OCI-LY3 (cell line): ENCODE measurements at regions not wholly inside any gene's neighbourhood (a gene's known extent, or its start where the extent isn't known, plus 50 kb on each side); places are given as distances from the start of the nearest gene placed in this dataset.

Experiments
- H2AFZ ChIP-seq: fragments of 200-600, 300-600 bp; shearing (Covaris generic); 2 replicates; pipeline ENCODE4 v1.6.0; 2014; ENCODE audit warnings: antibody characterized with exemption, low read depth, low read length
- H3K27ac ChIP-seq: fragments of 200-600, 300-600 bp; sonication (generic); 2 replicates; pipeline ENCODE4 v1.5.1; 2014; ENCODE audit warnings: mild to moderate bottlenecking, low read length, moderate library complexity, mixed read lengths
- H3K27me3 ChIP-seq: fragments of 200-600, 300-600 bp; sonication (generic); 2 replicates; pipeline ENCODE4 v1.6.1; 2014; ENCODE audit warnings: low read depth, low read length, mixed read lengths
- H3K36me3 ChIP-seq: fragments of 200-600, 300-600 bp; sonication (generic); replicated peaks from 2 replicates; pipeline ENCODE3; 2014; ENCODE audit warnings: low read depth, low read length, mixed read lengths
- H3K4me1 ChIP-seq: fragments of 300-600, 200-600 bp; sonication (generic); 2 replicates; pipeline ENCODE4 v1.6.1; 2014; ENCODE audit warnings: low read length, mixed read lengths
- H3K4me2 ChIP-seq: fragments of 200-600, 300-600 bp; sonication (generic); 2 replicates; pipeline ENCODE4 v1.6.1; 2014; ENCODE audit warnings: low read length, mixed read lengths
- H3K4me3 ChIP-seq: fragments of 300-600, 200-600 bp; sonication (generic); 2 replicates; pipeline ENCODE4 v1.5.1; 2014; ENCODE audit warnings: antibody characterized with exemption, mild to moderate bottlenecking, low read length, moderate library complexity
- H3K79me2 ChIP-seq: fragments of 300-600, 200-600 bp; shearing (Covaris generic); 2 replicates; pipeline ENCODE4 v1.6.1; 2014; ENCODE audit warnings: mild to moderate bottlenecking, low read length, mixed read lengths
- H3K9ac ChIP-seq: fragments of 300-600, 200-600 bp; shearing (Covaris generic); 2 replicates; pipeline ENCODE4 v1.6.0; 2014; ENCODE audit warnings: mild to moderate bottlenecking, low read length, moderate library complexity
- H3K9me3 ChIP-seq: fragments of 200-600, 300-600 bp; shearing (Covaris generic); 2 replicates; pipeline ENCODE4 v1.6.1; 2014; ENCODE audit warnings: low read length, mixed read lengths; ENCODE audit not compliant: insufficient read depth
- H4K20me1 ChIP-seq: fragments of 200-600, 300-600 bp; sonication (generic); 2 replicates; pipeline ENCODE4 v1.6.1; 2016; ENCODE audit warnings: low read length, mixed read lengths; ENCODE audit not compliant: insufficient read depth
- EZH2phosphoT487 ChIP-seq: fragments of 200-600 bp; shearing (Covaris generic); IDR thresholded peaks from 2 replicates; pipeline ENCODE4 v1.6.1; 2018; ENCODE audit warnings: antibody characterized with exemption, mixed run types, low read depth
- TF ChIP-seq, protein P1 (sequence below): fragments of 200-600, 300-600 bp; sonication (generic); IDR thresholded peaks from 2 replicates; pipeline ENCODE4 v1.5.1; 2014; ENCODE audit warnings: antibody characterized with exemption, low read length, low read depth

DNA sequence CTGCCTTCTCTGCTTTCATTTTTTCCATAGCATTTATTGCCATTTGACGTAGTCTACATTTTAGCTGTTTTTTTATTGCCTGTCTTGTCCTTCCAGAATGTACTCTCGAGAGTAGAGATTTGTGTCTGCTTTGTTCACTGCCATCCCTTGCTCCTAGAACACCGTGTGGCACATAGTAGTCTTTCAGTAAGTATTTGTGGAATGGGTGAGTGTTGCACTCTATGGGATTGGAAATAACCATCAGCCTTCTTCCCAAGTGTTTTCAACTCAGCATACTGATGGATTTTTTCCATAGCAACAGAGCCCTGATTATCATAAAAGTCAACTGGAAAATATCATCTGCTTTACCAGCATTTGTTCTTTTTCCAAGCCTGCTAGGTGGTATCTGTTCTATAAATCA lies 462.6 kb downstream of the ENC1 start:
- Histone ChIP-seq H3K4me2 (no peak overlapping the region), H2AFZ (no peak overlapping the region), H3K36me3 (no peaks in the 10 kb centered on the region), H3K4me1 (no peaks in the 10 kb centered on the region), H4K20me1 (no peaks in the 10 kb centered on the region), H3K9me3 (no peaks in the 10 kb centered on the region), H3K27me3 (no peaks in the 10 kb centered on the region), H3K79me2 (no peaks in the 10 kb centered on the region), H3K27ac (no peak overlapping the region), H3K4me3 (no peak overlapping the region), H3K9ac (no peak overlapping the region)
- TF ChIP-seq EZH2phosphoT487 = no peak
- TF ChIP-seq, protein P1, sequence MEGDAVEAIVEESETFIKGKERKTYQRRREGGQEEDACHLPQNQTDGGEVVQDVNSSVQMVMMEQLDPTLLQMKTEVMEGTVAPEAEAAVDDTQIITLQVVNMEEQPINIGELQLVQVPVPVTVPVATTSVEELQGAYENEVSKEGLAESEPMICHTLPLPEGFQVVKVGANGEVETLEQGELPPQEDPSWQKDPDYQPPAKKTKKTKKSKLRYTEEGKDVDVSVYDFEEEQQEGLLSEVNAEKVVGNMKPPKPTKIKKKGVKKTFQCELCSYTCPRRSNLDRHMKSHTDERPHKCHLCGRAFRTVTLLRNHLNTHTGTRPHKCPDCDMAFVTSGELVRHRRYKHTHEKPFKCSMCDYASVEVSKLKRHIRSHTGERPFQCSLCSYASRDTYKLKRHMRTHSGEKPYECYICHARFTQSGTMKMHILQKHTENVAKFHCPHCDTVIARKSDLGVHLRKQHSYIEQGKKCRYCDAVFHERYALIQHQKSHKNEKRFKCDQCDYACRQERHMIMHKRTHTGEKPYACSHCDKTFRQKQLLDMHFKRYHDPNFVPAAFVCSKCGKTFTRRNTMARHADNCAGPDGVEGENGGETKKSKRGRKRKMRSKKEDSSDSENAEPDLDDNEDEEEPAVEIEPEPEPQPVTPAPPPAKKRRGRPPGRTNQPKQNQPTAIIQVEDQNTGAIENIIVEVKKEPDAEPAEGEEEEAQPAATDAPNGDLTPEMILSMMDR = no peak

DNA sequence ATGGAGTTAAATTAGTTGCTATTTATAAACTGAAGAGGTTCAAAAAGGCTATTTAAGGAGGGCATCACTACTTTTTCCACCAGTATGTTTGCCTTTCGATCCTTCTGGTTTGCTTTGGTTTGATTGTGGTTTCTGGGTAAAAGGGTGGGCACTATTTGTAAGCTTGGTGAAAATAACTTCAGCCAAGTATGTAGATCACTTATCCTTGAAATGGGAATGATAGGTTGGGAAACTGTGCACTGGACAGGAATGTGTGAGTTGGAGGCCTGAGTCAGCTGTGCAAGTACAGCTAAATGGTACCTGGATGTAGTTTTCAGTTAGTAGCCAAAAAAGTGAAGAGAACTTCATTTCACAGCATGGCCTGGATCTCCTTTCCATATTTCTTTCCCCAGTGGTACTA lies 466.2 kb downstream of the ENC1 start:
- H3K79me2 ChIP-seq = no peaks in the 10 kb centered on the region
- H3K4me1 ChIP-seq = no peaks in the 10 kb centered on the region
- TF ChIP-seq EZH2phosphoT487 = no peak
- TF ChIP-seq, protein P1 = no peak
- H4K20me1 ChIP-seq = no peaks in the 10 kb centered on the region
- no peak overlapping the region for H3K27ac ChIP-seq
- H3K4me2 ChIP-seq = no peak overlapping the region
- no peak overlapping the region for H3K4me3 ChIP-seq
- no peak overlapping the region for H2AFZ ChIP-seq
- H3K9me3 ChIP-seq = no peaks in the 10 kb centered on the region
- H3K9ac ChIP-seq = no peak overlapping the region
- no peaks in the 10 kb centered on the region for H3K27me3 ChIP-seq
- no peaks in the 10 kb centered on the region for H3K36me3 ChIP-seq

DNA sequence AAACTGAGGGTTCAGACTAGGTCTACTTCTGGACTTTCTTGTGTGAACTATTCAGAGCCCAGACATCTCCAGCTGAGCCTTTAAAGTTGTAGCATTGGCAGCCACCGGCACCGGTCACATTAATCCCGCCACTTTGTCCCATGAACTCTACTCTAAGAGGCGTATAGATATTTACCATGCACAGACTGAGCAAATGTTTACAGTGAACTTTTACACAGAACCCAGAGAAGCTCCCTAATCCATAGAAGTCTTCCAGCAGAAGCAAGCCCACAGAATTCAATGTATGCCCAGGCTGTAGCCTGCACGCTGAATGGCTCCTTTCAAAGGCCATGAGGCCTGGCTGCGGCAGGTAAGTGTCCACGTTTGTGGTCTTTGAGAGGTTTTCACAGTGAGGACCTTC lies 466.9 kb downstream of the ENC1 start:
- H3K27ac ChIP-seq = no peak overlapping the region
- H3K79me2 ChIP-seq = no peaks in the 10 kb centered on the region
- H3K36me3 ChIP-seq = no peaks in the 10 kb centered on the region
- H3K9ac ChIP-seq = no peak overlapping the region
- TF ChIP-seq, protein P1 = no peak
- no peak for TF ChIP-seq EZH2phosphoT487
- no peaks in the 10 kb centered on the region for H3K27me3 ChIP-seq
- no peak overlapping the region for H3K4me3 ChIP-seq
- H3K4me2 ChIP-seq = no peak overlapping the region
- no peaks in the 10 kb centered on the region for H3K9me3 ChIP-seq
- H2AFZ ChIP-seq = no peak overlapping the region
- no peaks in the 10 kb centered on the region for H3K4me1 ChIP-seq
- no peaks in the 10 kb centered on the region for H4K20me1 ChIP-seq

DNA sequence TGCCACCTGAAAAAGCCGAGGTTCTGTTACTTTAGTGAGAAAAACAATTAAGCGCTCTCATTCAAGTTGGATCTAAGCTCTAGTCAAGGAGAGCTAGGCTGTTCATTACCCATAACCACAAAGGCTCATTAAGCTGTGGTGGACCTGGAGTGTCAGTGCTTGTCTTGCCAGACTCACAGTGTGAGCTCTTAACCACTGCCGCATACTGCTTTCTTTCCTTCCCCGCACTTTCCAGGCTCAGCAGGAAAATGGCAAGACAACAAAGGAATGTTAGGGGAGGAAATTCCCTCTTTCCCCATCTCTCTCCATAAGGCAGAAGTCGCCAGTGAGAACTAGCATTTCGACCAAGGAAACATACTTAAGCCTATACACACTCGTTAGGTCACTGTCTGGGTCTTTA lies 467.3 kb downstream of the ENC1 start:
- no peak overlapping the region for H3K4me3 ChIP-seq
- no peak overlapping the region for H3K4me2 ChIP-seq
- no peaks in the 10 kb centered on the region for H3K27me3 ChIP-seq
- no peaks in the 10 kb centered on the region for H4K20me1 ChIP-seq
- no peak overlapping the region for H3K27ac ChIP-seq
- H3K36me3 ChIP-seq = no peaks in the 10 kb centered on the region
- H3K79me2 ChIP-seq = no peaks in the 10 kb centered on the region
- H2AFZ ChIP-seq = no peak overlapping the region
- no peak overlapping the region for H3K9ac ChIP-seq
- TF ChIP-seq EZH2phosphoT487 = no peak
- TF ChIP-seq, protein P1 = no peak
- no peaks in the 10 kb centered on the region for H3K9me3 ChIP-seq
- H3K4me1 ChIP-seq = no peaks in the 10 kb centered on the region
